DND-41 (cell line): ENCODE measurements at regions not wholly inside any gene's neighbourhood (a gene's known extent, or its start where the extent isn't known, plus 50 kb on each side); places are given as distances from the start of the nearest gene placed in this dataset.

Experiments used
- CTCF ChIP-seq: IDR thresholded peaks from 2 replicates; pipeline ENCODE4 v1.5.1; 2012; ENCODE audit warnings: borderline replicate concordance, low read length, moderate library complexity, mild to moderate bottlenecking; ENCODE audit not compliant: poor library complexity, severe bottlenecking; ENCODE audit errors: extremely low read depth
- EZH2 ChIP-seq: IDR thresholded peaks from 3 replicates; pipeline ENCODE4 v1.6.1; 2012; ENCODE audit warnings: borderline replicate concordance, low read depth, mild to moderate bottlenecking, moderate library complexity, low read length, inconsistent platforms; ENCODE audit not compliant: severe bottlenecking

GRCh38 chr14:49105956-49106355 is 480.2 kb downstream of the RPS29 start:
- TF ChIP-seq CTCF (no peak), EZH2 (no peak)
